Suprapubic skin (tissue), 4 donors: ENCODE measurements at regions not wholly inside any gene's neighbourhood (a gene's known extent, or its start where the extent isn't known, plus 50 kb on each side); places are given as distances from the start of the nearest gene placed in this dataset.

Experiments
- DNase-seq, 2 donors: peaks; one replicate each; pipeline ENCODE4 v3.0.0-alpha.2; 2019; ENCODE audit warnings: low spot score in 2 of 2
- H3K27ac ChIP-seq: fragments of 200-600 bp; sonication (generic); one replicate; pipeline ENCODE4 v1.5.1; 2019
- H3K27me3 ChIP-seq: fragments of 200-600 bp; sonication (generic); one replicate; pipeline ENCODE4 v1.5.1; 2019
- H3K36me3 ChIP-seq: fragments of 200-600 bp; sonication (generic); one replicate; pipeline ENCODE4 v1.5.1; 2019
- H3K4me1 ChIP-seq: fragments of 200-600 bp; sonication (generic); one replicate; pipeline ENCODE4 v1.5.1; 2019
- H3K4me3 ChIP-seq: fragments of 200-600 bp; sonication (generic); one replicate; pipeline ENCODE4 v1.5.1; 2019; ENCODE audit warnings: mild to moderate bottlenecking
- H3K9me3 ChIP-seq: fragments of 200-600 bp; sonication (generic); one replicate; pipeline ENCODE4 v1.5.1; 2019
- CTCF ChIP-seq, 2 donors: fragments of 200-600 bp in 1 of 2; fragments of 450-650 bp in 1 of 2; sonication (generic) in 1 of 2; IDR thresholded peaks; one replicate each; pipeline ENCODE4 v1.5.1; 2016 to 2019; ENCODE audit warnings: antibody characterized with exemption in 2 of 2, mild to moderate bottlenecking in 1 of 2, moderate library complexity in 1 of 2
- EP300 ChIP-seq: sonication (generic); formaldehyde crosslinking; IDR thresholded peaks from one replicate; pipeline ENCODE4 v1.6.1; 2017; ENCODE audit warnings: antibody characterized with exemption
- POLR2A ChIP-seq, 2 donors: fragments of 450-650 bp; IDR thresholded peaks; one replicate each; pipeline ENCODE4 v1.6.1; 2017; ENCODE audit warnings: antibody characterized with exemption in 2 of 2, mild to moderate bottlenecking in 2 of 2, moderate library complexity in 2 of 2
- POLR2AphosphoS5 ChIP-seq, 3 donors: sonication (generic); formaldehyde crosslinking; IDR thresholded peaks; one replicate each; pipeline ENCODE4 v1.6.1; 2017; ENCODE audit warnings: antibody characterized with exemption in 3 of 3
- WGBS: methylation state at CpG from one replicate; pipeline ENCODE4 v1.1.5; 2018; 5-methylcytosine and 5-hydroxymethylcytosine counted together

GRCh38 chr5:23655674-23656073 lies 148.3 kb downstream of the PRDM9 start:
- DNase-seq, result no peak
- Histone ChIP-seq H3K27me3 (no peaks in the 10 kb centered on the region), H3K27ac (no peak overlapping the region), H3K36me3 (no peaks in the 10 kb centered on the region), H3K4me3 (no peak overlapping the region), H3K4me1 (no peaks in the 10 kb centered on the region), H3K9me3 (no peaks in the 10 kb centered on the region)
- TF ChIP-seq CTCF (IDR thresholded peaks at IDR 0.05) (no peak), POLR2A (IDR thresholded peaks at IDR 0.05) (no peak), POLR2AphosphoS5 (IDR thresholded peaks at IDR 0.05) (no peak)
- WGBS, result 40% methylated on average over 2 of the region's 2 CpGs

- Histone ChIP-seq H3K36me3 (no peaks in the 10 kb centered on the region), H3K4me1 (no peaks in the 10 kb centered on the region), H3K4me3 (no peak overlapping the region), H3K27me3 (no peaks in the 10 kb centered on the region), H3K9me3 (peaks cover 10% of the 10 kb centered on the region), H3K27ac (no peak overlapping the region)
- WGBS, result 80% methylated on average over 1 of the region's 1 CpG
- TF ChIP-seq POLR2A (IDR thresholded peaks at IDR 0.05) (no peak), EP300 (no peak), CTCF (IDR thresholded peaks at IDR 0.05) (no peak), POLR2AphosphoS5 (IDR thresholded peaks at IDR 0.05) (no peak)
- no peak for DNase-seq
These were observed 168.0 kb downstream of the PRDM9 start for GRCh38 chr5:23675456-23675855.

GRCh38 chr5:23677996-23678395 lies 170.6 kb downstream of the PRDM9 start:
- DNase-seq, result no peak
- 66% methylated on average over 1 of the region's 1 CpG for WGBS
- Histone ChIP-seq H3K27ac (no peak overlapping the region), H3K36me3 (no peaks in the 10 kb centered on the region), H3K9me3 (peaks cover 10% of the 10 kb centered on the region), H3K4me1 (no peaks in the 10 kb centered on the region), H3K4me3 (no peak overlapping the region), H3K27me3 (no peaks in the 10 kb centered on the region)
- TF ChIP-seq EP300 (no peak), CTCF (IDR thresholded peaks at IDR 0.05) (no peak), POLR2A (IDR thresholded peaks at IDR 0.05) (no peak), POLR2AphosphoS5 (IDR thresholded peaks at IDR 0.05) (no peak)

GRCh38 chr5:23684103-23684502 lies 176.7 kb downstream of the PRDM9 start:
- 30% methylated on average over 2 of the region's 2 CpGs for WGBS
- TF ChIP-seq EP300 (no peak), CTCF (IDR thresholded peaks at IDR 0.05) (no peak), POLR2A (IDR thresholded peaks at IDR 0.05) (no peak), POLR2AphosphoS5 (IDR thresholded peaks at IDR 0.05) (no peak)
- Histone ChIP-seq H3K27ac (no peak overlapping the region), H3K4me3 (no peak overlapping the region), H3K36me3 (no peaks in the 10 kb centered on the region), H3K9me3 (no peaks in the 10 kb centered on the region), H3K27me3 (no peaks in the 10 kb centered on the region), H3K4me1 (no peaks in the 10 kb centered on the region)
- no peak for DNase-seq

GRCh38 chr5:23703940-23704855 lies 196.8 kb downstream of the PRDM9 start:
- Histone ChIP-seq H3K36me3 (no peaks in the 10 kb centered on the region), H3K4me1 (no peaks in the 10 kb centered on the region), H3K27ac (no peak overlapping the region), H3K27me3 (no peaks in the 10 kb centered on the region), H3K4me3 (no peak overlapping the region), H3K9me3 (no peaks in the 10 kb centered on the region)
- no peak for TF ChIP-seq CTCF (IDR thresholded peaks at IDR 0.05)
- WGBS, result 53% methylated on average over 5 of the region's 5 CpGs
- no peak for DNase-seq
